K562 (cell line): ENCODE measurements at regions not wholly inside any gene's neighbourhood (a gene's known extent, or its start where the extent isn't known, plus 50 kb on each side); places are given as distances from the start of the nearest gene placed in this dataset.
A peak's percentile ranks its signal among the peaks of the same experiment; 100 is the strongest.

Experiments
- ATAC-seq: fragments of 200-7000 bp; cut with Tn5 transposase; 3 replicates; pipeline ENCODE4 v1.9.1; 2020; ENCODE audit warnings: moderate library complexity
- BruUV-seq: library from RNA; stranded (reverse); fragments of 400-500 nt; replicated peaks from 2 replicates; lab custom pipeline; 2021; lab: Mats Ljungman, UMichigan
- CTCF ChIA-PET: fragments of 300-600 bp; formaldehyde crosslinking; extraction: SDS; loops from one replicate; lab custom pipeline; 2021; ENCODE audit warnings: low intra/inter-chr PET ratio; lab: Yijun Ruan, JAX
- POLR2A ChIA-PET: fragments of 300-600, 350-650 bp; sonication (Branson Sonifier 250); formaldehyde crosslinking; extraction: SDS; loops from one replicate; lab custom pipeline; 2021; ENCODE audit warnings: antibody characterized with exemption, inconsistent platforms; lab: Yijun Ruan, JAX
- DNase-seq, 4 experiments: peaks; one replicate each; pipeline versions ENCODE4 v3.0.0 to v3.0.0-alpha.2; 2011 to 2018; ENCODE audit warnings: low spot score in 3 of 4, mixed read lengths in 3 of 4; ENCODE audit errors: extremely low read depth in 1 of 4
- FAIRE-seq: peaks from 2 replicates; lab custom pipeline; 2011; peaks lifted over from hg19 to GRCh38; lab: Jason Lieb, UNC
- H2AFZ ChIP-seq: 2 replicates; pipeline ENCODE4 v1.6.0; 2011; ENCODE audit warnings: low read depth, low read length, control low read depth, inconsistent platforms
- H3K27ac ChIP-seq: fragments of 200-600 bp; 3 replicates; pipeline ENCODE4 v1.8.0; 2011; ENCODE audit warnings: low read depth, mild to moderate bottlenecking, control low read depth, inconsistent platforms, low read length, moderate library complexity, mixed read lengths; ENCODE audit errors: extremely low read depth
- H3K27me3 ChIP-seq, 2 experiments: fragments of 300-600 bp in 1 of 2; 2 replicates in 1 of 2; 3 replicates in 1 of 2; pipeline versions ENCODE4 v1.6.0 to v1.8.0; 2011; ENCODE audit warnings: inconsistent platforms in 2 of 2, low read length in 2 of 2, mild to moderate bottlenecking in 1 of 2, mixed read lengths in 1 of 2, moderate library complexity in 1 of 2; ENCODE audit not compliant: control insufficient read depth in 2 of 2, insufficient read depth in 2 of 2
- H3K36me3 ChIP-seq: fragments of 300-600 bp; 3 replicates; pipeline ENCODE4 v1.8.0; 2011; ENCODE audit warnings: mild to moderate bottlenecking, low read length, inconsistent platforms; ENCODE audit not compliant: control insufficient read depth, insufficient read depth
- H3K4me1 ChIP-seq, 2 experiments: fragments of 200-600 bp in 1 of 2; replicated peaks in 1 of 2; 2 replicates in 1 of 2; 3 replicates in 1 of 2; pipeline versions ENCODE4 v1.5.1 to v1.8.0; 2011; ENCODE audit warnings: inconsistent platforms in 2 of 2, low read length in 2 of 2, mild to moderate bottlenecking in 1 of 2, mixed read lengths in 1 of 2, moderate library complexity in 1 of 2; ENCODE audit not compliant: control insufficient read depth in 2 of 2, insufficient read depth in 2 of 2
- H3K4me2 ChIP-seq: 2 replicates; pipeline ENCODE4 v1.6.1; 2011; ENCODE audit warnings: low read length, control low read depth, inconsistent platforms, mixed read lengths; ENCODE audit not compliant: insufficient read depth
- H3K4me3 ChIP-seq: fragments of 200-600 bp; sonication (generic), shearing (Covaris generic); 2 replicates; pipeline ENCODE4 v1.5.1; 2016; ENCODE audit warnings: control low read depth, inconsistent platforms
- H3K79me2 ChIP-seq: fragments of 200-600 bp; 3 replicates; pipeline ENCODE4 v1.8.0; 2011; ENCODE audit warnings: low read length, inconsistent platforms; ENCODE audit not compliant: control insufficient read depth, insufficient read depth
- H3K9ac ChIP-seq, 2 experiments: 2 replicates each; pipeline versions ENCODE4 v1.6.0 to v1.6.1; 2011; ENCODE audit warnings: low read depth in 2 of 2, low read length in 2 of 2, control low read depth in 1 of 2, inconsistent platforms in 1 of 2, mild to moderate bottlenecking in 1 of 2, mixed read lengths in 1 of 2; ENCODE audit not compliant: insufficient read depth in 1 of 2
- H3K9me1 ChIP-seq: one replicate; pipeline ENCODE4 v1.6.0; 2011; ENCODE audit warnings: inconsistent platforms, mild to moderate bottlenecking, low read length, moderate library complexity; ENCODE audit not compliant: control insufficient read depth, insufficient read depth
- H3K9me3 ChIP-seq: replicated peaks from 2 replicates; pipeline ENCODE4 v1.5.1; 2011; ENCODE audit warnings: low read depth, low read length, inconsistent platforms; ENCODE audit not compliant: control insufficient read depth, insufficient read depth
- H4K20me1 ChIP-seq: replicated peaks from 2 replicates; pipeline ENCODE4 v1.6.1; 2011; ENCODE audit warnings: low read length, inconsistent platforms, mixed read lengths; ENCODE audit not compliant: control insufficient read depth, insufficient read depth
- CBFA2T3 ChIP-seq: fragments of 450-650 bp; IDR thresholded peaks from 2 replicates; pipeline ENCODE4 v1.6.1; 2017
- COPS2 ChIP-seq: fragments of 450-650 bp; conservative IDR thresholded peaks from 2 replicates; pipeline ENCODE4 v1.6.1; 2016; ENCODE audit warnings: mild to moderate bottlenecking, moderate library complexity
- DIDO1 ChIP-seq: fragments of 450-650 bp; IDR thresholded peaks from 2 replicates; pipeline ENCODE4 v1.6.1; 2016; ENCODE audit warnings: low read depth, missing biosample characterization, missing genetic modification characterization
- FOSL1 ChIP-seq: fragments of 200-800 bp; sonication (Bioruptor generic); conservative IDR thresholded peaks from 2 replicates; pipeline ENCODE4 v1.6.1; 2016; ENCODE audit warnings: missing genetic modification characterization, missing compliant biosample characterization
- GTF2E2 ChIP-seq: fragments of 200-800 bp; sonication (Bioruptor generic); IDR thresholded peaks from 2 replicates; pipeline ENCODE4 v1.6.1; 2016; ENCODE audit warnings: missing genetic modification characterization, missing compliant biosample characterization
- KAT8 ChIP-seq: fragments of 450-650 bp; IDR thresholded peaks from 2 replicates; pipeline ENCODE4 v1.6.1; 2016; ENCODE audit warnings: low read depth, mild to moderate bottlenecking
- MCM2 ChIP-seq: fragments of 450-650 bp; IDR thresholded peaks from 2 replicates; pipeline ENCODE4 v1.6.1; 2017; ENCODE audit warnings: low read depth, mild to moderate bottlenecking
- MEIS2 ChIP-seq: fragments of 450-650 bp; IDR thresholded peaks from 2 replicates; pipeline ENCODE4 v1.6.1; 2014; ENCODE audit warnings: mild to moderate bottlenecking; ENCODE audit not compliant: partially characterized antibody
- SMARCA4 ChIP-seq: fragments of 450-650 bp; IDR thresholded peaks from 2 replicates; pipeline ENCODE4 v1.6.1; 2016
- STAG1 ChIP-seq: sonication (generic); formaldehyde crosslinking; IDR thresholded peaks from 2 replicates; pipeline ENCODE4 v1.5.0; 2020; ENCODE audit warnings: missing genetic modification reagents, borderline replicate concordance
- STAT5B ChIP-seq: fragments of 250-450 bp; sonication (Bioruptor Pico); IDR thresholded peaks from 2 replicates; pipeline ENCODE4 v1.8.0; 2021; ENCODE audit warnings: mild to moderate bottlenecking, inconsistent platforms
- TAL1 ChIP-seq: fragments of 450-650 bp; IDR thresholded peaks from 2 replicates; pipeline ENCODE4 v1.6.1; 2016; ENCODE audit warnings: mild to moderate bottlenecking
- U2AF1 ChIP-seq: fragments of 200-400 bp; formaldehyde crosslinking; optimal IDR thresholded peaks from 2 replicates; pipeline ENCODE3; 2017; ENCODE audit warnings: mild to moderate bottlenecking, low read depth, low read length, moderate library complexity
- WHSC1 ChIP-seq: IDR thresholded peaks from one replicate; pipeline ENCODE4 v1.6.1; 2012; ENCODE audit warnings: low read length, control low read depth, inconsistent platforms
- ZBTB17 ChIP-seq: fragments of 450-650 bp; formaldehyde crosslinking; IDR thresholded peaks from 2 replicates; pipeline ENCODE4 v1.4.0; 2020; ENCODE audit warnings: mild to moderate bottlenecking
- ZKSCAN1 ChIP-seq: fragments of 150-350 bp; IDR thresholded peaks from 2 replicates; pipeline ENCODE4 v1.6.1; 2016; ENCODE audit warnings: low read depth, low read length
- ZNF311 ChIP-seq: fragments of 250-450 bp; sonication (Bioruptor Pico); IDR thresholded peaks from 2 replicates; pipeline ENCODE4 v1.4.0; 2020; ENCODE audit warnings: mild to moderate bottlenecking, moderate library complexity
- WGBS: fragments of 100-300 bp; shearing (Covaris generic); methylation state at CpG from one replicate; pipeline ENCODE4 v1.1.6; 2016; ENCODE audit warnings: low coverage, mixed read lengths; ENCODE audit not compliant: insufficient coverage; ENCODE audit errors: missing lambda C conversion rate; 5-methylcytosine and 5-hydroxymethylcytosine counted together
- in situ Hi-C: fragments of 300-500 bp; cut with MboI; formaldehyde crosslinking; loops from 4 replicates; pipeline ENCODE4 v1.15.0; 2018; ENCODE audit warnings: inconsistent platforms, mixed read lengths
- intact Hi-C: fragments of 100-400 bp; cut with micrococcal nuclease; formaldehyde crosslinking; loops from 2 replicates; pipeline ENCODE4 v1.14.2; 2022
- TF ChIP-seq, protein P1 (sequence below): fragments of 450-650 bp; IDR thresholded peaks from 2 replicates; pipeline ENCODE4 v1.6.1; 2017; ENCODE audit warnings: antibody characterized with exemption
- TF ChIP-seq, protein P2 (sequence below): fragments of 250-450 bp; sonication (Bioruptor Pico); IDR thresholded peaks from 2 replicates; pipeline ENCODE4 v1.4.0; 2020

DNA sequence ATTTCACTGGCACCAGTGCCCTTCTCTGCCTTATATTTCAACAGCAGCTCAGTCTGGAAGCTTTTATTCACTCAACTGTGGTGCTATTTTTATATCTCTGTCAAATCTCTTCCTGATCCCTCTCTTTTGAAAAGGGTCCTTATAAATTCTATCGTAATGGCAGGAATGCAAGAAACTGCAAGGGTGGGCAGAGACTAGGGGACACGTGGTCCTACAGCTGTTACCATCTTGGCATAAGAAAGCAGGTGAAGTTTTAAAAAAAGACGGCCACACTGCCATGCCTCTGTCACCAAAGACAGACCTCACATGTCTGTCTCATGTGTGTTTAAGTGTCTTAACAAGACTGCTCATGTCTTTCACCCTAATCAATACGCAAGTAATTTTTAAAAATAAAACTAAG, 368.4 kb upstream of the CDH11 start:
- H3K9ac ChIP-seq = no peak overlapping the region
- FAIRE-seq = no peak

GRCh38 chr16:65489531-65490023, 367.7 kb upstream of the CDH11 start:
- FAIRE-seq (no peak), ATAC-seq (no peak), DNase-seq (no peak)
- ChIA-PET POLR2A (no interaction called here), CTCF (no interaction called here)
- Histone ChIP-seq H3K36me3 (no peaks in the 10 kb centered on the region), H2AFZ (no peak overlapping the region), H3K4me3 (no peak overlapping the region), H3K79me2 (no peaks in the 10 kb centered on the region), H3K4me2 (no peak overlapping the region), H4K20me1 (no peaks in the 10 kb centered on the region), H3K27ac (no peak overlapping the region), H3K9me3 (no peaks in the 10 kb centered on the region), H3K4me1 (no peaks in the 10 kb centered on the region), H3K9ac (no peak overlapping the region), H3K9me1 (no peaks in the 10 kb centered on the region), H3K27me3 (no peaks in the 10 kb centered on the region)
- in situ Hi-C loops (no loop called here), intact Hi-C loops (no loop called here)
- no TSS peak for BruUV-seq
- 2% methylated on average over 3 of the region's 4 CpGs for whole genome bisulfite sequencing
- TF ChIP-seq FOSL1 (tag) (0 out of 2 replicates have a peak, but pooled peaks have one; percentile 22), ZNF311 (no peak), WHSC1 (no peak), CBFA2T3 (peak; percentile 22; the same call in 1 of the 2 replicates), MCM2 (no peak), ZBTB17 (CRISPR knock-in tag) (peak; percentile 97), SMARCA4 (no peak), TAL1 (peak; percentile 28; the same call in 1 of the 2 replicates), U2AF1 (no peak), DIDO1 (tag) (no peak), MEIS2 (no peak), STAT5B (CRISPR knock-in tag) (no peak), STAG1 (no peak)
- TF ChIP-seq, protein P1, sequence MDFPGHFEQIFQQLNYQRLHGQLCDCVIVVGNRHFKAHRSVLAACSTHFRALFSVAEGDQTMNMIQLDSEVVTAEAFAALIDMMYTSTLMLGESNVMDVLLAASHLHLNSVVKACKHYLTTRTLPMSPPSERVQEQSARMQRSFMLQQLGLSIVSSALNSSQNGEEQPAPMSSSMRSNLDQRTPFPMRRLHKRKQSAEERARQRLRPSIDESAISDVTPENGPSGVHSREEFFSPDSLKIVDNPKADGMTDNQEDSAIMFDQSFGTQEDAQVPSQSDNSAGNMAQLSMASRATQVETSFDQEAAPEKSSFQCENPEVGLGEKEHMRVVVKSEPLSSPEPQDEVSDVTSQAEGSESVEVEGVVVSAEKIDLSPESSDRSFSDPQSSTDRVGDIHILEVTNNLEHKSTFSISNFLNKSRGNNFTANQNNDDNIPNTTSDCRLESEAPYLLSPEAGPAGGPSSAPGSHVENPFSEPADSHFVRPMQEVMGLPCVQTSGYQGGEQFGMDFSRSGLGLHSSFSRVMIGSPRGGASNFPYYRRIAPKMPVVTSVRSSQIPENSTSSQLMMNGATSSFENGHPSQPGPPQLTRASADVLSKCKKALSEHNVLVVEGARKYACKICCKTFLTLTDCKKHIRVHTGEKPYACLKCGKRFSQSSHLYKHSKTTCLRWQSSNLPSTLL = no peak

More for the DNA sequence above, 368.4 kb upstream of the CDH11 start:
- 3% methylated on average over 4 of the region's 4 CpGs for WGBS
- no peak overlapping the region for H3K4me3 ChIP-seq
- H4K20me1 ChIP-seq = no peaks in the 10 kb centered on the region
- intact Hi-C loops (no loop called here), in situ Hi-C loops (no loop called here)
- H3K9me3 ChIP-seq = no peaks in the 10 kb centered on the region
- no peak overlapping the region for H3K4me2 ChIP-seq
- DNase-seq (no peak), ATAC-seq (no peak)
- no peaks in the 10 kb centered on the region for H3K9me1 ChIP-seq
- CTCF ChIA-PET = no interaction called here
- POLR2A ChIA-PET = no interaction called here
- H3K27me3 ChIP-seq = no peaks in the 10 kb centered on the region
- BruUV-seq = no TSS peak
- no peaks in the 10 kb centered on the region for H3K4me1 ChIP-seq
- no peak overlapping the region for H3K27ac ChIP-seq
- no peaks in the 10 kb centered on the region for H3K79me2 ChIP-seq
- no peaks in the 10 kb centered on the region for H3K36me3 ChIP-seq
- TF ChIP-seq GTF2E2 (tag) (no peak), ZKSCAN1 (no peak), KAT8 (no peak), COPS2 (no peak)
- TF ChIP-seq, protein P2, sequence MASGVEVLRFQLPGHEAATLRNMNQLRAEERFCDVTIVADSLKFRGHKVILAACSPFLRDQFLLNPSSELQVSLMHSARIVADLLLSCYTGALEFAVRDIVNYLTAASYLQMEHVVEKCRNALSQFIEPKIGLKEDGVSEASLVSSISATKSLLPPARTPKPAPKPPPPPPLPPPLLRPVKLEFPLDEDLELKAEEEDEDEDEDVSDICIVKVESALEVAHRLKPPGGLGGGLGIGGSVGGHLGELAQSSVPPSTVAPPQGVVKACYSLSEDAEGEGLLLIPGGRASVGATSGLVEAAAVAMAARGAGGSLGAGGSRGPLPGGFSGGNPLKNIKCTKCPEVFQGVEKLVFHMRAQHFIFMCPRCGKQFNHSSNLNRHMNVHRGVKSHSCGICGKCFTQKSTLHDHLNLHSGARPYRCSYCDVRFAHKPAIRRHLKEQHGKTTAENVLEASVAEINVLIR = no peak
- TF ChIP-seq, all 486 proteins: peak for 0
- no peak overlapping the region for H2AFZ ChIP-seq
